ENCODE measurements at regions not wholly inside any gene's neighbourhood (a gene's known extent, or its start where the extent isn't known, plus 50 kb on each side); places are given as distances from the start of the nearest gene placed in this dataset.

- TF ChIP-seq ZNF175 (CRISPR knock-in tag; IDR thresholded peaks at IDR 0.05; ENCODE audit: low read depth): no peak
- no peak for TF ChIP-seq JUNB (CRISPR knock-in tag; conservative IDR thresholded peaks at IDR 0.05)
- no peak for TF ChIP-seq ZNF3 (CRISPR knock-in tag; IDR thresholded peaks at IDR 0.05)
- TF ChIP-seq ZNF41 (CRISPR knock-in tag; conservative IDR thresholded peaks at IDR 0.05): no peak
Measured at GRCh38 chr14:104359969-104360442, 219.6 kb upstream of the C14orf180 start (continued).

GRCh38 chr14:104360501-104360900, 219.1 kb upstream of the C14orf180 start:
- H3K9me3 ChIP-seq (replicated peaks; ENCODE audit: control insufficient read depth, insufficient read depth, low read depth, low read length): no peaks in the 10 kb centered on the region
- no TSS peak for BruUV-seq (replicated peaks)

More at GRCh38 chr14:104360501-104360900, 219.1 kb upstream of the C14orf180 start:
- POLR2A ChIA-PET: no interaction called here
- in situ Hi-C loops (cut with MboI) (no loop called here), intact Hi-C loops (cut with micrococcal nuclease) (no loop called here)
- Histone ChIP-seq H3K4me1 (replicated peaks in 1 of 2; ENCODE audit: control insufficient read depth in 2 of 2, insufficient read depth in 2 of 2, low read length in 2 of 2) (no peaks in the 10 kb centered on the region), H4K20me1 (replicated peaks; ENCODE audit: control insufficient read depth, insufficient read depth, low read length) (no peaks in the 10 kb centered on the region), H3K9ac (ENCODE audit: insufficient read depth in 1 of 2, low read depth in 2 of 2, low read length in 2 of 2) (no peak overlapping the region), H2AFZ (ENCODE audit: low read depth, low read length) (no peak overlapping the region), H3K27ac (ENCODE audit: extremely low read depth, low read depth, low read length) (no peak overlapping the region), H3K79me2 (ENCODE audit: control insufficient read depth, insufficient read depth, low read length) (no peaks in the 10 kb centered on the region), H3K4me3 (no peak overlapping the region), H3K36me3 (ENCODE audit: control insufficient read depth, insufficient read depth, low read length) (no peaks in the 10 kb centered on the region), H3K9me1 (ENCODE audit: control insufficient read depth, insufficient read depth, low read length) (no peaks in the 10 kb centered on the region), H3K27me3 (ENCODE audit: control insufficient read depth in 2 of 2, insufficient read depth in 2 of 2, low read length in 2 of 2) (peaks cover 0 to 17% of the 10 kb centered on the region in 2 experiments; a peak in 2 of 5 replicates), H3K4me2 (ENCODE audit: insufficient read depth, low read length) (no peak overlapping the region)
- no peak for ATAC-seq
- FAIRE-seq: no peak
- no peak for TF ChIP-seq ZBTB1 (CRISPR knock-in tag; IDR thresholded peaks at IDR 0.05; ENCODE audit: borderline replicate concordance, low read depth)
- no peak for TF ChIP-seq PPARD (CRISPR knock-in tag; IDR thresholded peaks at IDR 0.05)
- TF ChIP-seq, protein P1, sequence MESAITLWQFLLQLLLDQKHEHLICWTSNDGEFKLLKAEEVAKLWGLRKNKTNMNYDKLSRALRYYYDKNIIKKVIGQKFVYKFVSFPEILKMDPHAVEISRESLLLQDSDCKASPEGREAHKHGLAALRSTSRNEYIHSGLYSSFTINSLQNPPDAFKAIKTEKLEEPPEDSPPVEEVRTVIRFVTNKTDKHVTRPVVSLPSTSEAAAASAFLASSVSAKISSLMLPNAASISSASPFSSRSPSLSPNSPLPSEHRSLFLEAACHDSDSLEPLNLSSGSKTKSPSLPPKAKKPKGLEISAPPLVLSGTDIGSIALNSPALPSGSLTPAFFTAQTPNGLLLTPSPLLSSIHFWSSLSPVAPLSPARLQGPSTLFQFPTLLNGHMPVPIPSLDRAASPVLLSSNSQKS (CRISPR knock-in tag; IDR thresholded peaks at IDR 0.05): no peak
- no peak for TF ChIP-seq LCOR (CRISPR knock-in tag; IDR thresholded peaks at IDR 0.05)
- TF ChIP-seq SRSF1 (IDR thresholded peaks at IDR 0.05; ENCODE audit: low read depth, low read length): no peak
- TF ChIP-seq MAZ (CRISPR knock-in tag; conservative IDR thresholded peaks at IDR 0.05 in 1 of 2, IDR thresholded peaks at IDR 0.05 in 1 of 2): no peak
- TF ChIP-seq FOXA1 (IDR thresholded peaks at IDR 0.05; ENCODE audit: borderline replicate concordance): no peak
- TF ChIP-seq, protein P2, sequence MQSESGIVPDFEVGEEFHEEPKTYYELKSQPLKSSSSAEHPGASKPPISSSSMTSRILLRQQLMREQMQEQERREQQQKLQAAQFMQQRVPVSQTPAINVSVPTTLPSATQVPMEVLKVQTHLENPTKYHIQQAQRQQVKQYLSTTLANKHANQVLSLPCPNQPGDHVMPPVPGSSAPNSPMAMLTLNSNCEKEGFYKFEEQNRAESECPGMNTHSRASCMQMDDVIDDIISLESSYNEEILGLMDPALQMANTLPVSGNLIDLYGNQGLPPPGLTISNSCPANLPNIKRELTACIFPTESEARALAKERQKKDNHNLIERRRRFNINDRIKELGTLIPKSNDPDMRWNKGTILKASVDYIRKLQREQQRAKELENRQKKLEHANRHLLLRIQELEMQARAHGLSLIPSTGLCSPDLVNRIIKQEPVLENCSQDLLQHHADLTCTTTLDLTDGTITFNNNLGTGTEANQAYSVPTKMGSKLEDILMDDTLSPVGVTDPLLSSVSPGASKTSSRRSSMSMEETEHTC (IDR thresholded peaks at IDR 0.05): no peak
- no peak for TF ChIP-seq RFX1 (IDR thresholded peaks at IDR 0.05)
- TF ChIP-seq, protein P3, sequence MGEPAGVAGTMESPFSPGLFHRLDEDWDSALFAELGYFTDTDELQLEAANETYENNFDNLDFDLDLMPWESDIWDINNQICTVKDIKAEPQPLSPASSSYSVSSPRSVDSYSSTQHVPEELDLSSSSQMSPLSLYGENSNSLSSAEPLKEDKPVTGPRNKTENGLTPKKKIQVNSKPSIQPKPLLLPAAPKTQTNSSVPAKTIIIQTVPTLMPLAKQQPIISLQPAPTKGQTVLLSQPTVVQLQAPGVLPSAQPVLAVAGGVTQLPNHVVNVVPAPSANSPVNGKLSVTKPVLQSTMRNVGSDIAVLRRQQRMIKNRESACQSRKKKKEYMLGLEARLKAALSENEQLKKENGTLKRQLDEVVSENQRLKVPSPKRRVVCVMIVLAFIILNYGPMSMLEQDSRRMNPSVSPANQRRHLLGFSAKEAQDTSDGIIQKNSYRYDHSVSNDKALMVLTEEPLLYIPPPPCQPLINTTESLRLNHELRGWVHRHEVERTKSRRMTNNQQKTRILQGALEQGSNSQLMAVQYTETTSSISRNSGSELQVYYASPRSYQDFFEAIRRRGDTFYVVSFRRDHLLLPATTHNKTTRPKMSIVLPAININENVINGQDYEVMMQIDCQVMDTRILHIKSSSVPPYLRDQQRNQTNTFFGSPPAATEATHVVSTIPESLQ (CRISPR knock-in tag; IDR thresholded peaks at IDR 0.05): no peak
- TF ChIP-seq PCBP1 (IDR thresholded peaks at IDR 0.05; ENCODE audit: low read depth, low read length, poor library complexity, severe bottlenecking): no peak
- no peak for TF ChIP-seq HBP1 (CRISPR knock-in tag; IDR thresholded peaks at IDR 0.05)
- WGBS (ENCODE audit: insufficient coverage, low coverage, missing lambda C conversion rate): 0% methylated on average over 5 of the region's 8 CpGs
- CTCF ChIA-PET (ENCODE audit: low intra/inter-chr PET ratio): no interaction called here
- DNase-seq (ENCODE audit: extremely low read depth in 1 of 4, low spot score in 3 of 4): no peak

Measured in K562 (cell line).